ENCODE measurements at regions not wholly inside any gene's neighbourhood (a gene's known extent, or its start where the extent isn't known, plus 50 kb on each side); places are given as distances from the start of the nearest gene placed in this dataset.

- TF ChIP-seq EZH2 (IDR thresholded peaks at IDR 0.05; ENCODE audit: borderline replicate concordance, low read length) (no peak), CTCF (IDR thresholded peaks at IDR 0.05; ENCODE audit: low read length) (no peak)
Measured at GRCh38 chr15:29434280-29434679, 164.7 kb upstream of the NSMCE3 start.
